ENCODE measurements at regions not wholly inside any gene's neighbourhood (a gene's known extent, or its start where the extent isn't known, plus 50 kb on each side); places are given as distances from the start of the nearest gene placed in this dataset.

GRCh38 chr4:36651253-36651652, 369.8 kb downstream of the DTHD1 start:
- ATAC-seq (replicated peaks), result no peak
- Mint-ChIP-seq H3K4me1 (ENCODE audit: low read depth in 2 of 2) (no peaks in the 10 kb centered on the region), H3K27ac (no peak overlapping the region), H3K9me3 (peaks cover 0 to 3% of the 10 kb centered on the region in 2 donors), H3K4me3 (no peak overlapping the region), H3K36me3 (ENCODE audit: insufficient read depth) (no peaks in the 10 kb centered on the region), H3K27me3 (no peaks in the 10 kb centered on the region)
- DNase-seq, result no peak

- Mint-ChIP-seq H3K4me1 (ENCODE audit: low read depth in 2 of 2) (no peaks in the 10 kb centered on the region), H3K9me3 (peaks cover 0 to 3% of the 10 kb centered on the region in 2 donors), H3K4me3 (no peak overlapping the region), H3K27ac (no peak overlapping the region), H3K27me3 (no peaks in the 10 kb centered on the region), H3K36me3 (ENCODE audit: insufficient read depth) (no peaks in the 10 kb centered on the region)
- ATAC-seq (replicated peaks) (no peak), DNase-seq (no peak)
These were observed 371.4 kb downstream of the DTHD1 start for GRCh38 chr4:36652857-36653256.

GRCh38 chr4:36665985-36666527, 384.6 kb downstream of the DTHD1 start:
- H3K27me3 Mint-ChIP-seq, result peaks cover 0 to 6% of the 10 kb centered on the region in 2 donors
- H3K4me1 Mint-ChIP-seq (ENCODE audit: low read depth in 2 of 2), result no peaks in the 10 kb centered on the region

GRCh38 chr4:36675436-36675835, 394.0 kb downstream of the DTHD1 start:
- no peak overlapping the region for H3K27ac Mint-ChIP-seq
- no peaks in the 10 kb centered on the region for H3K9me3 Mint-ChIP-seq
- H3K4me3 Mint-ChIP-seq, result no peak overlapping the region
- no peaks in the 10 kb centered on the region for H3K36me3 Mint-ChIP-seq (ENCODE audit: insufficient read depth)
- no peak for DNase-seq
- ATAC-seq (replicated peaks), result no peak
- no peaks in the 10 kb centered on the region for H3K4me1 Mint-ChIP-seq (ENCODE audit: low read depth in 2 of 2)
- no peaks in the 10 kb centered on the region for H3K27me3 Mint-ChIP-seq

More at GRCh38 chr4:36665985-36666527, 384.6 kb downstream of the DTHD1 start:
- ATAC-seq (replicated peaks), result no peak
- H3K27ac Mint-ChIP-seq, result no peak overlapping the region
- no peak for DNase-seq
- no peak overlapping the region for H3K4me3 Mint-ChIP-seq
- peaks cover 0 to 2% of the 10 kb centered on the region in 2 donors for H3K9me3 Mint-ChIP-seq
- H3K36me3 Mint-ChIP-seq (ENCODE audit: insufficient read depth), result peaks cover 4% of the 10 kb centered on the region

GRCh38 chr4:36676139-36677050, 395.0 kb downstream of the DTHD1 start:
- no peak overlapping the region for H3K4me3 Mint-ChIP-seq
- H3K27ac Mint-ChIP-seq, result no peak overlapping the region
- DNase-seq (no peak), ATAC-seq (replicated peaks) (no peak)
- no peaks in the 10 kb centered on the region for H3K36me3 Mint-ChIP-seq (ENCODE audit: insufficient read depth)
- H3K9me3 Mint-ChIP-seq, result no peaks in the 10 kb centered on the region
- H3K27me3 Mint-ChIP-seq, result no peaks in the 10 kb centered on the region
- H3K4me1 Mint-ChIP-seq (ENCODE audit: low read depth in 2 of 2), result no peaks in the 10 kb centered on the region

- DNase-seq, result no peak
- Mint-ChIP-seq H3K27me3 (no peaks in the 10 kb centered on the region), H3K9me3 (no peaks in the 10 kb centered on the region), H3K4me1 (ENCODE audit: low read depth in 2 of 2) (no peaks in the 10 kb centered on the region), H3K36me3 (ENCODE audit: insufficient read depth) (no peaks in the 10 kb centered on the region), H3K4me3 (no peak overlapping the region), H3K27ac (no peak overlapping the region)
- ATAC-seq (replicated peaks), result no peak
These were observed 395.7 kb downstream of the DTHD1 start for GRCh38 chr4:36677112-36677511.

GRCh38 chr4:36677874-36678273, 396.5 kb downstream of the DTHD1 start:
- Mint-ChIP-seq H3K4me1 (ENCODE audit: low read depth in 2 of 2) (no peaks in the 10 kb centered on the region), H3K27me3 (no peaks in the 10 kb centered on the region), H3K27ac (no peak overlapping the region), H3K36me3 (ENCODE audit: insufficient read depth) (no peaks in the 10 kb centered on the region), H3K4me3 (no peak overlapping the region), H3K9me3 (no peaks in the 10 kb centered on the region)
- ATAC-seq (replicated peaks) (no peak), DNase-seq (no peak)

GRCh38 chr4:36687681-36688080, 406.3 kb downstream of the DTHD1 start:
- Mint-ChIP-seq H3K9me3 (peaks cover 3 to 8% of the 10 kb centered on the region in 2 donors), H3K27me3 (no peaks in the 10 kb centered on the region), H3K4me1 (ENCODE audit: low read depth in 2 of 2) (no peaks in the 10 kb centered on the region), H3K27ac (no peak overlapping the region), H3K36me3 (ENCODE audit: insufficient read depth) (peaks cover 2% of the 10 kb centered on the region), H3K4me3 (no peak overlapping the region)
- DNase-seq (no peak), ATAC-seq (replicated peaks) (no peak)

- Mint-ChIP-seq H3K27me3 (no peaks in the 10 kb centered on the region), H3K36me3 (ENCODE audit: insufficient read depth) (peaks cover 2% of the 10 kb centered on the region), H3K4me1 (ENCODE audit: low read depth in 2 of 2) (no peaks in the 10 kb centered on the region), H3K9me3 (peaks cover 3 to 8% of the 10 kb centered on the region in 2 donors), H3K27ac (no peak overlapping the region), H3K4me3 (no peak overlapping the region)
- ATAC-seq (replicated peaks), result no peak
- no peak for DNase-seq
These were observed 411.2 kb downstream of the DTHD1 start for GRCh38 chr4:36692586-36692985.

GRCh38 chr4:36702245-36702644, 420.8 kb downstream of the DTHD1 start:
- no peak for ATAC-seq (replicated peaks)
- H3K4me1 Mint-ChIP-seq (ENCODE audit: low read depth in 2 of 2), result no peaks in the 10 kb centered on the region
- H3K27me3 Mint-ChIP-seq, result no peaks in the 10 kb centered on the region
- peaks cover 3% of the 10 kb centered on the region for H3K36me3 Mint-ChIP-seq (ENCODE audit: insufficient read depth)
- no peak overlapping the region for H3K27ac Mint-ChIP-seq
- H3K9me3 Mint-ChIP-seq, result peaks cover 0 to 2% of the 10 kb centered on the region in 2 donors
- no peak for DNase-seq
- no peak overlapping the region for H3K4me3 Mint-ChIP-seq

GRCh38 chr4:36704289-36704688, 422.9 kb downstream of the DTHD1 start:
- Mint-ChIP-seq H3K9me3 (peaks cover 0 to 2% of the 10 kb centered on the region in 2 donors), H3K4me3 (no peak overlapping the region), H3K27me3 (no peaks in the 10 kb centered on the region), H3K4me1 (ENCODE audit: low read depth in 2 of 2) (no peaks in the 10 kb centered on the region), H3K36me3 (ENCODE audit: insufficient read depth) (no peaks in the 10 kb centered on the region), H3K27ac (no peak overlapping the region)
- ATAC-seq (replicated peaks), result no peak
- DNase-seq, result no peak

GRCh38 chr4:36709991-36710390, 428.6 kb downstream of the DTHD1 start:
- Mint-ChIP-seq H3K9me3 (no peaks in the 10 kb centered on the region), H3K4me1 (ENCODE audit: low read depth in 2 of 2) (no peaks in the 10 kb centered on the region)

GRCh38 chr4:36712013-36712412, 430.6 kb downstream of the DTHD1 start:
- Mint-ChIP-seq H3K4me3 (no peak overlapping the region), H3K27ac (no peak overlapping the region), H3K36me3 (ENCODE audit: insufficient read depth) (no peaks in the 10 kb centered on the region), H3K9me3 (peaks cover 5 to 7% of the 10 kb centered on the region in 2 donors), H3K4me1 (ENCODE audit: low read depth in 2 of 2) (no peaks in the 10 kb centered on the region), H3K27me3 (peaks cover 0 to 7% of the 10 kb centered on the region in 2 donors)
- ATAC-seq (replicated peaks) (no peak), DNase-seq (no peak)

More at GRCh38 chr4:36709991-36710390, 428.6 kb downstream of the DTHD1 start:
- H3K36me3 Mint-ChIP-seq (ENCODE audit: insufficient read depth), result no peaks in the 10 kb centered on the region
- no peak overlapping the region for H3K4me3 Mint-ChIP-seq
- ATAC-seq (replicated peaks) (no peak), DNase-seq (no peak)
- no peak overlapping the region for H3K27ac Mint-ChIP-seq
- H3K27me3 Mint-ChIP-seq, result no peaks in the 10 kb centered on the region

GRCh38 chr4:36716874-36717273, 435.5 kb downstream of the DTHD1 start:
- ATAC-seq (replicated peaks) (no peak), DNase-seq (no peak)
- Mint-ChIP-seq H3K4me3 (no peak overlapping the region), H3K9me3 (peaks cover 5 to 7% of the 10 kb centered on the region in 2 donors), H3K27ac (no peak overlapping the region), H3K4me1 (ENCODE audit: low read depth in 2 of 2) (no peaks in the 10 kb centered on the region), H3K36me3 (ENCODE audit: insufficient read depth) (no peaks in the 10 kb centered on the region), H3K27me3 (peaks cover 0 to 7% of the 10 kb centered on the region in 2 donors)

All from effector memory CD8-positive, alpha-beta T cell (primary cell).